GM12878 (cell line): ENCODE measurements at regions not wholly inside any gene's neighbourhood (a gene's known extent, or its start where the extent isn't known, plus 50 kb on each side); places are given as distances from the start of the nearest gene placed in this dataset.

Experiments
- ATAC-seq: fragments of 200-7000 bp; cut with Tn5 transposase; 3 replicates; pipeline ENCODE4 v1.9.1; 2020; ENCODE audit warnings: mild to moderate bottlenecking, moderate library complexity
- BruUV-seq: library from RNA; stranded (reverse); fragments of 400-500 nt; replicated peaks from 2 replicates; lab custom pipeline; 2021; lab: Mats Ljungman, UMichigan
- CTCF ChIA-PET: fragments of 300-600 bp; sonication (Branson Sonifier 250); formaldehyde crosslinking; extraction: SDS; loops from one replicate; lab custom pipeline; 2021; ENCODE audit warnings: inconsistent platforms; lab: Yijun Ruan, JAX
- POLR2A ChIA-PET: fragments of 350-600 bp; formaldehyde crosslinking; extraction: SDS; loops from one replicate; lab custom pipeline; 2021; ENCODE audit warnings: inconsistent platforms; lab: Charles Lee
- RAD21 ChIA-PET: fragments of 300-600 bp; sonication (Branson Sonifier 250); formaldehyde crosslinking; loops from one replicate; lab custom pipeline; 2023; ENCODE audit warnings: antibody characterized with exemption; ENCODE audit not compliant: unreplicated experiment; lab: Charles Lee
- SMC1A ChIA-PET: fragments of 300-600 bp; sonication (Branson Sonifier 250); formaldehyde crosslinking; loops from one replicate; lab custom pipeline; 2023; ENCODE audit not compliant: unreplicated experiment, uncharacterized antibody; lab: Charles Lee
- DNase-seq: peaks from one replicate; pipeline ENCODE4 v3.0.0-alpha.2; 2011; ENCODE audit warnings: low read depth, low spot score
- FAIRE-seq: peaks from 3 replicates; lab custom pipeline; 2011; peaks lifted over from hg19 to GRCh38; lab: Jason Lieb, UNC
- H2AFZ ChIP-seq: 2 replicates; pipeline ENCODE4 v1.6.0; 2011; ENCODE audit warnings: low read depth, low read length, control low read depth; ENCODE audit not compliant: control insufficient read depth
- H3K27ac ChIP-seq: 2 replicates; pipeline ENCODE4 v1.5.1; 2011; ENCODE audit warnings: control low read depth; ENCODE audit not compliant: control insufficient read depth, insufficient read depth
- H3K27me3 ChIP-seq, 2 experiments: replicated peaks in 1 of 2; 2 replicates each; pipeline versions ENCODE4 v1.6.0 to v1.6.1; 2011; ENCODE audit warnings: low read length in 1 of 2; ENCODE audit not compliant: control insufficient read depth in 2 of 2, insufficient read depth in 2 of 2
- H3K36me3 ChIP-seq, 2 experiments: 2 replicates each; pipeline ENCODE4 v1.5.1; 2011; ENCODE audit warnings: low read length in 1 of 2; ENCODE audit not compliant: control insufficient read depth in 2 of 2, insufficient read depth in 2 of 2
- H3K4me1 ChIP-seq: 2 replicates; pipeline ENCODE4 v1.6.1; 2011; ENCODE audit warnings: mild to moderate bottlenecking, low read length, moderate library complexity, mixed read lengths; ENCODE audit not compliant: control insufficient read depth, insufficient read depth
- H3K4me2 ChIP-seq: 2 replicates; pipeline ENCODE4 v1.6.0; 2011; ENCODE audit warnings: control low read depth; ENCODE audit not compliant: control insufficient read depth, insufficient read depth
- H3K4me3 ChIP-seq: fragments of 200-600 bp; sonication (generic); 2 replicates; pipeline ENCODE4 v1.5.1; 2016
- H3K79me2 ChIP-seq: 2 replicates; pipeline ENCODE4 v1.6.0; 2011; ENCODE audit warnings: low read length; ENCODE audit not compliant: control insufficient read depth, insufficient read depth
- H3K9ac ChIP-seq: 2 replicates; pipeline ENCODE4 v1.8.0; 2011; ENCODE audit warnings: low read length, control low read depth, mixed read lengths; ENCODE audit not compliant: control insufficient read depth, insufficient read depth
- H3K9me3 ChIP-seq: replicated peaks from 3 replicates; pipeline ENCODE4 v1.5.1; 2011; ENCODE audit warnings: mild to moderate bottlenecking, low read length; ENCODE audit not compliant: control insufficient read depth, insufficient read depth
- H4K20me1 ChIP-seq: 2 replicates; pipeline ENCODE4 v1.6.0; 2011; ENCODE audit not compliant: control insufficient read depth, insufficient read depth
- CBFB ChIP-seq: IDR thresholded peaks from 2 replicates; pipeline ENCODE4 v1.6.1; 2016; ENCODE audit warnings: antibody characterized with exemption, low read depth
- POLR2A ChIP-seq: IDR thresholded peaks from 2 replicates; pipeline ENCODE4 v1.6.1; 2011; ENCODE audit warnings: low read depth, mild to moderate bottlenecking, low read length
- SIX5 ChIP-seq: IDR thresholded peaks from 2 replicates; pipeline ENCODE4 v1.6.1; 2011; ENCODE audit warnings: mild to moderate bottlenecking, low read depth, low read length, moderate library complexity; ENCODE audit not compliant: severe bottlenecking
- TCF12 ChIP-seq: IDR thresholded peaks from 2 replicates; pipeline ENCODE4 v1.6.1; 2011; ENCODE audit warnings: low read depth, mild to moderate bottlenecking, low read length
- TCF3 ChIP-seq: IDR thresholded peaks from 2 replicates; pipeline ENCODE4 v1.6.1; 2012; ENCODE audit warnings: low read depth, mild to moderate bottlenecking, low read length, borderline replicate concordance; ENCODE audit not compliant: insufficient read depth
- ZNF274 ChIP-seq: IDR thresholded peaks from one replicate; pipeline ENCODE4 v1.8.0; 2011; ENCODE audit not compliant: insufficient read length, insufficient read depth
- in situ Hi-C: fragments of 300-500 bp; cut with MboI; formaldehyde crosslinking; loops from 9 replicates; pipeline ENCODE4 v1.14.3; 2018; ENCODE audit warnings: mixed read lengths
- intact Hi-C: fragments of 100-400 bp; cut with micrococcal nuclease; formaldehyde crosslinking; loops from one replicate; pipeline ENCODE4 v1.14.2; 2022; ENCODE audit not compliant: unreplicated experiment
- TF ChIP-seq, protein P1 (sequence below): IDR thresholded peaks from 2 replicates; pipeline ENCODE4 v1.6.1; 2012; ENCODE audit warnings: improper control_type of control experiment, low read depth, low read length; ENCODE audit not compliant: insufficient replicate concordance
- TF ChIP-seq, protein P2 (sequence below): fragments of 450-650 bp; IDR thresholded peaks from 2 replicates; pipeline ENCODE4 v1.6.1; 2018; ENCODE audit warnings: borderline replicate concordance, mild to moderate bottlenecking; ENCODE audit not compliant: partially characterized antibody
- TF ChIP-seq, protein P3 (sequence below): fragments of 450-650 bp; IDR thresholded peaks from 2 replicates; pipeline ENCODE4 v1.6.1; 2017; ENCODE audit warnings: mild to moderate bottlenecking, moderate library complexity

DNA sequence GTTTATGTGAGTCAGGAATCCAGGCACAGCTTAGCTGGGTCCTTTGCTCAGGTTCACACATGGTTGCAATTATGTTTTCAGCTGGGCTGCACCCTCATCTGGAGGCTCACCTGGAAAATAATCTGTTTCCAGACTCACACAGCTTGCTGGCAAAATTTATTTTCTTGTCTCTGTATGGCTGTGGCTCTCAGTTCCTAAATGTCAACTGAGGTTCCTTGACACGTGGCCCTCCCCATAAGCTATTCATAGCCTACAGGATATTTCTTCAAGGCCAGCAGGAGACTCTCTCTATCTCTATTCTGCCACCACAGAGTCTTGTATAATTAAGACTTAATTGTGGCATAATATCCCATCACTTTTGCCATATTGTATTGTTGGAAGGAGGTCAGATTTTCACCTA is 732.0 kb downstream of the CDH18 start (continued):
- TF ChIP-seq, protein P1, sequence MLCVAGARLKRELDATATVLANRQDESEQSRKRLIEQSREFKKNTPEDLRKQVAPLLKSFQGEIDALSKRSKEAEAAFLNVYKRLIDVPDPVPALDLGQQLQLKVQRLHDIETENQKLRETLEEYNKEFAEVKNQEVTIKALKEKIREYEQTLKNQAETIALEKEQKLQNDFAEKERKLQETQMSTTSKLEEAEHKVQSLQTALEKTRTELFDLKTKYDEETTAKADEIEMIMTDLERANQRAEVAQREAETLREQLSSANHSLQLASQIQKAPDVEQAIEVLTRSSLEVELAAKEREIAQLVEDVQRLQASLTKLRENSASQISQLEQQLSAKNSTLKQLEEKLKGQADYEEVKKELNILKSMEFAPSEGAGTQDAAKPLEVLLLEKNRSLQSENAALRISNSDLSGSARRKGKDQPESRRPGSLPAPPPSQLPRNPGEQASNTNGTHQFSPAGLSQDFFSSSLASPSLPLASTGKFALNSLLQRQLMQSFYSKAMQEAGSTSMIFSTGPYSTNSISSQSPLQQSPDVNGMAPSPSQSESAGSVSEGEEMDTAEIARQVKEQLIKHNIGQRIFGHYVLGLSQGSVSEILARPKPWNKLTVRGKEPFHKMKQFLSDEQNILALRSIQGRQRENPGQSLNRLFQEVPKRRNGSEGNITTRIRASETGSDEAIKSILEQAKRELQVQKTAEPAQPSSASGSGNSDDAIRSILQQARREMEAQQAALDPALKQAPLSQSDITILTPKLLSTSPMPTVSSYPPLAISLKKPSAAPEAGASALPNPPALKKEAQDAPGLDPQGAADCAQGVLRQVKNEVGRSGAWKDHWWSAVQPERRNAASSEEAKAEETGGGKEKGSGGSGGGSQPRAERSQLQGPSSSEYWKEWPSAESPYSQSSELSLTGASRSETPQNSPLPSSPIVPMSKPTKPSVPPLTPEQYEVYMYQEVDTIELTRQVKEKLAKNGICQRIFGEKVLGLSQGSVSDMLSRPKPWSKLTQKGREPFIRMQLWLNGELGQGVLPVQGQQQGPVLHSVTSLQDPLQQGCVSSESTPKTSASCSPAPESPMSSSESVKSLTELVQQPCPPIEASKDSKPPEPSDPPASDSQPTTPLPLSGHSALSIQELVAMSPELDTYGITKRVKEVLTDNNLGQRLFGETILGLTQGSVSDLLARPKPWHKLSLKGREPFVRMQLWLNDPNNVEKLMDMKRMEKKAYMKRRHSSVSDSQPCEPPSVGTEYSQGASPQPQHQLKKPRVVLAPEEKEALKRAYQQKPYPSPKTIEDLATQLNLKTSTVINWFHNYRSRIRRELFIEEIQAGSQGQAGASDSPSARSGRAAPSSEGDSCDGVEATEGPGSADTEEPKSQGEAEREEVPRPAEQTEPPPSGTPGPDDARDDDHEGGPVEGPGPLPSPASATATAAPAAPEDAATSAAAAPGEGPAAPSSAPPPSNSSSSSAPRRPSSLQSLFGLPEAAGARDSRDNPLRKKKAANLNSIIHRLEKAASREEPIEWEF: no peak
- TF ChIP-seq TCF12 (no peak), ZNF274 (no peak), POLR2A (no peak), CBFB (no peak)
- TF ChIP-seq, protein P2, sequence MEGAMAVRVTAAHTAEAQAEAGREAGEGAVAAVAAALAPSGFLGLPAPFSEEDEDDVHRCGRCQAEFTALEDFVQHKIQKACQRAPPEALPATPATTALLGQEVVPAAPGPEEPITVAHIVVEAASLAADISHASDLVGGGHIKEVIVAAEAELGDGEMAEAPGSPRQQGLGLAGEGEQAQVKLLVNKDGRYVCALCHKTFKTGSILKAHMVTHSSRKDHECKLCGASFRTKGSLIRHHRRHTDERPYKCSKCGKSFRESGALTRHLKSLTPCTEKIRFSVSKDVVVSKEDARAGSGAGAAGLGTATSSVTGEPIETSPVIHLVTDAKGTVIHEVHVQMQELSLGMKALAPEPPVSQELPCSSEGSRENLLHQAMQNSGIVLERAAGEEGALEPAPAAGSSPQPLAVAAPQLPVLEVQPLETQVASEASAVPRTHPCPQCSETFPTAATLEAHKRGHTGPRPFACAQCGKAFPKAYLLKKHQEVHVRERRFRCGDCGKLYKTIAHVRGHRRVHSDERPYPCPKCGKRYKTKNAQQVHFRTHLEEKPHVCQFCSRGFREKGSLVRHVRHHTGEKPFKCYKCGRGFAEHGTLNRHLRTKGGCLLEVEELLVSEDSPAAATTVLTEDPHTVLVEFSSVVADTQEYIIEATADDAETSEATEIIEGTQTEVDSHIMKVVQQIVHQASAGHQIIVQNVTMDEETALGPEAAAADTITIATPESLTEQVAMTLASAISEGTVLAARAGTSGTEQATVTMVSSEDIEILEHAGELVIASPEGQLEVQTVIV: no peak

DNA sequence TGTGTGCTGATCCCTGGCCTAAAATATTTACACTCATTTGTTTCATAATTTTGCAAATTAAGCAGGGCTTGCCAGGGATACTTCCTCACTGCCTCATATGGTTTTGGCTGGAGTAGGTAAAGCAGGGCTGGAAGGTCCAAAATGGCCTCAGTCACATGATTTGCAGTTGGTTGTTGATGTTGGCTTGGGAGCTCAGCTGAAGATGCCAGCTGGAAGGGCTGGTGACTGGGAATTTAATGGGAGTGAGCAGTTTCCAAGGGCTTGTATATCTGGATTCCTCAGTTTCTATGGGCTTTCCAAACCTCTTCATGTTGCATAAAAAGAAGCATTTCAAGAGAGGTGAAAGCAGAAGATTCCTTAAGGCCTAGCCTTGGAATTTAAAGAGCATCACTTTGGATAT is 729.3 kb downstream of the CDH18 start:
- Histone ChIP-seq H3K4me1 (no peaks in the 10 kb centered on the region), H3K4me3 (no peak overlapping the region), H3K4me2 (no peak overlapping the region), H4K20me1 (no peaks in the 10 kb centered on the region), H3K9me3 (no peaks in the 10 kb centered on the region), H2AFZ (no peak overlapping the region), H3K27ac (no peak overlapping the region), H3K27me3 (no peaks in the 10 kb centered on the region), H3K36me3 (no peaks in the 10 kb centered on the region), H3K9ac (no peak overlapping the region), H3K79me2 (no peaks in the 10 kb centered on the region)
- POLR2A ChIA-PET: no interaction called here
- no peak for FAIRE-seq
- SMC1A ChIA-PET: no interaction called here
- RAD21 ChIA-PET: no interaction called here
- DNase-seq: no peak
- in situ Hi-C loops (no loop called here), intact Hi-C loops (no loop called here)
- ATAC-seq: no peak
- no TSS peak for BruUV-seq
- CTCF ChIA-PET: no interaction called here
- TF ChIP-seq, protein P2: no peak
- no peak for TF ChIP-seq TCF3
- no peak for TF ChIP-seq SIX5
- TF ChIP-seq, protein P3, sequence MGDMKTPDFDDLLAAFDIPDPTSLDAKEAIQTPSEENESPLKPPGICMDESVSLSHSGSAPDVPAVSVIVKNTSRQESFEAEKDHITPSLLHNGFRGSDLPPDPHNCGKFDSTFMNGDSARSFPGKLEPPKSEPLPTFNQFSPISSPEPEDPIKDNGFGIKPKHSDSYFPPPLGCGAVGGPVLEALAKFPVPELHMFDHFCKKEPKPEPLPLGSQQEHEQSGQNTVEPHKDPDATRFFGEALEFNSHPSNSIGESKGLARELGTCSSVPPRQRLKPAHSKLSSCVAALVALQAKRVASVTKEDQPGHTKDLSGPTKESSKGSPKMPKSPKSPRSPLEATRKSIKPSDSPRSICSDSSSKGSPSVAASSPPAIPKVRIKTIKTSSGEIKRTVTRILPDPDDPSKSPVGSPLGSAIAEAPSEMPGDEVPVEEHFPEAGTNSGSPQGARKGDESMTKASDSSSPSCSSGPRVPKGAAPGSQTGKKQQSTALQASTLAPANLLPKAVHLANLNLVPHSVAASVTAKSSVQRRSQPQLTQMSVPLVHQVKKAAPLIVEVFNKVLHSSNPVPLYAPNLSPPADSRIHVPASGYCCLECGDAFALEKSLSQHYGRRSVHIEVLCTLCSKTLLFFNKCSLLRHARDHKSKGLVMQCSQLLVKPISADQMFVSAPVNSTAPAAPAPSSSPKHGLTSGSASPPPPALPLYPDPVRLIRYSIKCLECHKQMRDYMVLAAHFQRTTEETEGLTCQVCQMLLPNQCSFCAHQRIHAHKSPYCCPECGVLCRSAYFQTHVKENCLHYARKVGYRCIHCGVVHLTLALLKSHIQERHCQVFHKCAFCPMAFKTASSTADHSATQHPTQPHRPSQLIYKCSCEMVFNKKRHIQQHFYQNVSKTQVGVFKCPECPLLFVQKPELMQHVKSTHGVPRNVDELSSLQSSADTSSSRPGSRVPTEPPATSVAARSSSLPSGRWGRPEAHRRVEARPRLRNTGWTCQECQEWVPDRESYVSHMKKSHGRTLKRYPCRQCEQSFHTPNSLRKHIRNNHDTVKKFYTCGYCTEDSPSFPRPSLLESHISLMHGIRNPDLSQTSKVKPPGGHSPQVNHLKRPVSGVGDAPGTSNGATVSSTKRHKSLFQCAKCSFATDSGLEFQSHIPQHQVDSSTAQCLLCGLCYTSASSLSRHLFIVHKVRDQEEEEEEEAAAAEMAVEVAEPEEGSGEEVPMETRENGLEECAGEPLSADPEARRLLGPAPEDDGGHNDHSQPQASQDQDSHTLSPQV: no peak
